T-helper 17 cell (primary cell): ENCODE measurements at regions not wholly inside any gene's neighbourhood (a gene's known extent, or its start where the extent isn't known, plus 50 kb on each side); places are given as distances from the start of the nearest gene placed in this dataset.

Experiments
- ATAC-seq: fragments of 150-1000 bp; cut with Tn5 transposase; 2 replicates; pipeline ENCODE4 v1.10.0; 2021; ENCODE audit warnings: mild to moderate bottlenecking, moderate library complexity
- DNase-seq, 3 donors: peaks; one replicate each; pipeline versions ENCODE4 v3.0.0 to v3.0.0-alpha.2; 2020 to 2021
- H3K9me3 ChIP-seq: one replicate; pipeline ENCODE4 v1.7.0; 2013; ENCODE audit warnings: low read length, mild to moderate bottlenecking; ENCODE audit not compliant: control insufficient read depth, poor library complexity, severe bottlenecking
- H3K27ac Mint-ChIP-seq: one replicate; pipeline ENCODE4 v1.8.0; 2022; ENCODE audit warnings: mild to moderate bottlenecking, moderate library complexity, mixed read lengths
- H3K27me3 Mint-ChIP-seq: one replicate; pipeline ENCODE4 v1.8.0; 2022; ENCODE audit warnings: mixed read lengths
- H3K36me3 Mint-ChIP-seq: one replicate; pipeline ENCODE4 v1.8.0; 2022; ENCODE audit warnings: low read depth, mixed read lengths
- H3K4me1 Mint-ChIP-seq: one replicate; pipeline ENCODE4 v1.8.0; 2022; ENCODE audit warnings: mild to moderate bottlenecking, mixed read lengths
- H3K4me3 Mint-ChIP-seq: one replicate; pipeline ENCODE4 v1.8.0; 2022; ENCODE audit warnings: mild to moderate bottlenecking, moderate library complexity, mixed read lengths

- no peak for ATAC-seq
- Mint-ChIP-seq H3K36me3 (no peaks in the 10 kb centered on the region), H3K4me3 (no peak overlapping the region), H3K4me1 (no peaks in the 10 kb centered on the region), H3K27me3 (no peaks in the 10 kb centered on the region), H3K27ac (no peak overlapping the region)
- no peaks in the 10 kb centered on the region for H3K9me3 ChIP-seq
- no peak for DNase-seq
Observed at GRCh38 chr20:11057624-11058023, 383.8 kb upstream of the JAG1 start.

DNA sequence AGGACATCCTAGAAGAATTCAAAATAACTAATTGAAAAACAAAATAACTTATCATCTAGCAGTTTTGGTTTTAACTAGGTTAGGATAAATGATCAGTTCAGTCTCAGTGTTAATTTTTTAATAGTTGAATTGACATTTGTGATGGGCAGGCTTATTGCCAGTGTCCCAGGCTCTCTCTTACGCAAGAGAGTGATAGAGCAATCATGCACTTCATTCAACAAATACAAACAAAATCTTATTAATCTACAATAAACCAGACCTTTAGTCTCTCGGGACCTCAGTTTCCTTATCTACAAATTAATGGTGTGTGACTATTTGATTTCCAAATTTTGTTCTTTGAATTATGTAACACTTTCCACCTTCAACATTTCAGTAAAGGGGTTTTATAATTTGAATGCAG lies 385.9 kb upstream of the JAG1 start:
- no peak for DNase-seq
- H3K4me1 Mint-ChIP-seq, result no peaks in the 10 kb centered on the region
- H3K4me3 Mint-ChIP-seq, result no peak overlapping the region
- H3K27ac Mint-ChIP-seq, result no peak overlapping the region
- no peaks in the 10 kb centered on the region for H3K36me3 Mint-ChIP-seq
- H3K27me3 Mint-ChIP-seq, result no peaks in the 10 kb centered on the region
- no peak for ATAC-seq
- H3K9me3 ChIP-seq, result no peaks in the 10 kb centered on the region

GRCh38 chr20:11060423-11061185 lies 386.8 kb upstream of the JAG1 start:
- H3K9me3 ChIP-seq, result no peaks in the 10 kb centered on the region
- Mint-ChIP-seq H3K27me3 (no peaks in the 10 kb centered on the region), H3K4me1 (no peaks in the 10 kb centered on the region), H3K27ac (no peak overlapping the region), H3K36me3 (no peaks in the 10 kb centered on the region), H3K4me3 (no peak overlapping the region)
- ATAC-seq (no peak), DNase-seq (no peak)

DNA sequence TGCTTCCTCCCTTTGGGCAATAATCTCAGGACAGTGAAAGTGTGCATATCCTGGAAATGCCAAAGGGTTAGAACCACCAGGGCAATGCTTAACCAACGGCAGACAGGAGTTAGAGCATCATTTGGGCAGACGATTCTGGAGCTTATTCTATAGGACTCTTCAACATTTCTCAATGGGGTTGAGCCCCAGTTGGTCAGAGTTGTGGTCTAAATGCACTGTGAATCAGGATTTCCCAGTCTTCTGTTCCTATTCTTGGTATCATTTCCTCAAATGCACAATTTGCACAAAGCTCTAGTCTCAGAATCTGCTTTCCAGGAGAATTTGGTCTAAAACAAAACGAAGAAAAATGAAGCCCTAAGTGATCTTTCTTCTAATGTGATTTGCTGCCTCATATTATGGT lies 389.6 kb upstream of the JAG1 start:
- no peak for ATAC-seq
- H3K9me3 ChIP-seq, result no peaks in the 10 kb centered on the region
- H3K4me3 Mint-ChIP-seq, result no peak overlapping the region
- H3K27me3 Mint-ChIP-seq, result no peaks in the 10 kb centered on the region
- H3K27ac Mint-ChIP-seq, result no peak overlapping the region
- no peaks in the 10 kb centered on the region for H3K4me1 Mint-ChIP-seq
- H3K36me3 Mint-ChIP-seq, result no peaks in the 10 kb centered on the region
- no peak for DNase-seq

GRCh38 chr20:11064946-11065345 lies 391.1 kb upstream of the JAG1 start:
- H3K9me3 ChIP-seq, result no peaks in the 10 kb centered on the region
- no peak overlapping the region for H3K27ac Mint-ChIP-seq
- H3K4me3 Mint-ChIP-seq, result no peak overlapping the region
- H3K36me3 Mint-ChIP-seq, result no peaks in the 10 kb centered on the region
- no peaks in the 10 kb centered on the region for H3K4me1 Mint-ChIP-seq
- no peak for DNase-seq
- H3K27me3 Mint-ChIP-seq, result no peaks in the 10 kb centered on the region
- ATAC-seq, result no peak

DNA sequence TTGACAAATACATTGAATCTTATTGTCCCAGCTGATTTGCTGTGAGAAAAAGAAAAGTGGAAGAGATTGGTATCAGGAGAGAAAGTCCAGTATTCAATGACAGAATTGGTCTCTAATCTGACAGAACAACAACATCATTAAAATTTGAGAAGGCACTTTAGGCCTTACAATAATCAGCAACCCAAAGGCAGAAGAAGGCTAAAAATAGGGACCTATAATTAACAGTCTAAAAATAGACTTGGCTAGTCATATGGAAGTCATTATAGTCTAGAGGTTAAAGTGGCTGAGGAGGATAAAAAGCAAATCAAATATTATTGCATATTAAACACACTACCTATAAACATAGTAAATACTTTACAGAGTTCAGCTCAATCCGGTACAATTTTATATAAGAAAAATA lies 393.6 kb upstream of the JAG1 start:
- DNase-seq, result no peak
- H3K4me3 Mint-ChIP-seq, result no peak overlapping the region
- ATAC-seq, result no peak
- H3K4me1 Mint-ChIP-seq, result no peaks in the 10 kb centered on the region
- H3K27ac Mint-ChIP-seq, result no peak overlapping the region
- H3K9me3 ChIP-seq, result no peaks in the 10 kb centered on the region
- H3K27me3 Mint-ChIP-seq, result no peaks in the 10 kb centered on the region
- H3K36me3 Mint-ChIP-seq, result no peaks in the 10 kb centered on the region

- no peak overlapping the region for H3K27ac Mint-ChIP-seq
- no peaks in the 10 kb centered on the region for H3K27me3 Mint-ChIP-seq
- ATAC-seq (no peak), DNase-seq (no peak)
- H3K4me1 Mint-ChIP-seq, result no peaks in the 10 kb centered on the region
- H3K36me3 Mint-ChIP-seq, result no peaks in the 10 kb centered on the region
- no peaks in the 10 kb centered on the region for H3K9me3 ChIP-seq
- no peak overlapping the region for H3K4me3 Mint-ChIP-seq
Observed at GRCh38 chr20:11072982-11073381, 399.2 kb upstream of the JAG1 start.

- H3K4me1 Mint-ChIP-seq, result no peaks in the 10 kb centered on the region
- no peak overlapping the region for H3K4me3 Mint-ChIP-seq
- DNase-seq (no peak), ATAC-seq (no peak)
- H3K27ac Mint-ChIP-seq, result no peak overlapping the region
- H3K9me3 ChIP-seq, result no peaks in the 10 kb centered on the region
- no peaks in the 10 kb centered on the region for H3K27me3 Mint-ChIP-seq
- no peaks in the 10 kb centered on the region for H3K36me3 Mint-ChIP-seq
Observed at GRCh38 chr20:11076434-11077105, 402.8 kb upstream of the JAG1 start.

DNA sequence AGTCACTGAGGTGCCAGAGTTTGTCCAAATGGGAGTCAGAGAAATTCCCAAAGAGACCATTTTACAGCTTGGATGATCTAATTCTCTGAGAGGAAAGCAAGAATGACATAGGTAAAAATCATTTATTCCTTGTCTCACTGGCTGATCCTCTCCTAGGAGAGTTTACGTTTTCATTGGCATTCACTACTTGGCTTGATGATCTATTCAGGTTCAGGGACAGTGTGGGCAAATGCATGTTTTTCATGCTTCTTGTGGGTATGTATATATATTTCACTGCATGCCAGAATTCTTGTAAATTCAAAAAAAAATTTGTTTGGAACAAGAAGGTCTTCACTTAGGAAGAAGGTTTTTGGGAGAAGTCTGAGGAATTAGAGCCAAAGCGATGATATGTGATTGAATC lies 403.4 kb upstream of the JAG1 start:
- Mint-ChIP-seq H3K4me1 (no peaks in the 10 kb centered on the region), H3K4me3 (no peak overlapping the region), H3K27me3 (no peaks in the 10 kb centered on the region), H3K27ac (no peak overlapping the region), H3K36me3 (no peaks in the 10 kb centered on the region)
- H3K9me3 ChIP-seq, result no peaks in the 10 kb centered on the region
- no peak for ATAC-seq
- DNase-seq, result no peak

- no peaks in the 10 kb centered on the region for H3K27me3 Mint-ChIP-seq
- H3K4me3 Mint-ChIP-seq, result no peak overlapping the region
- ATAC-seq (no peak), DNase-seq (no peak)
- no peaks in the 10 kb centered on the region for H3K36me3 Mint-ChIP-seq
- H3K27ac Mint-ChIP-seq, result no peak overlapping the region
- H3K9me3 ChIP-seq, result no peaks in the 10 kb centered on the region
- H3K4me1 Mint-ChIP-seq, result no peaks in the 10 kb centered on the region
Observed at GRCh38 chr20:11080010-11080409, 406.2 kb upstream of the JAG1 start.

GRCh38 chr20:11080781-11081377 lies 407.1 kb upstream of the JAG1 start:
- no peak overlapping the region for H3K27ac Mint-ChIP-seq
- DNase-seq (no peak), ATAC-seq (no peak)
- no peak overlapping the region for H3K4me3 Mint-ChIP-seq
- H3K9me3 ChIP-seq, result no peaks in the 10 kb centered on the region
- H3K4me1 Mint-ChIP-seq, result no peaks in the 10 kb centered on the region
- no peaks in the 10 kb centered on the region for H3K27me3 Mint-ChIP-seq
- H3K36me3 Mint-ChIP-seq, result no peaks in the 10 kb centered on the region

DNA sequence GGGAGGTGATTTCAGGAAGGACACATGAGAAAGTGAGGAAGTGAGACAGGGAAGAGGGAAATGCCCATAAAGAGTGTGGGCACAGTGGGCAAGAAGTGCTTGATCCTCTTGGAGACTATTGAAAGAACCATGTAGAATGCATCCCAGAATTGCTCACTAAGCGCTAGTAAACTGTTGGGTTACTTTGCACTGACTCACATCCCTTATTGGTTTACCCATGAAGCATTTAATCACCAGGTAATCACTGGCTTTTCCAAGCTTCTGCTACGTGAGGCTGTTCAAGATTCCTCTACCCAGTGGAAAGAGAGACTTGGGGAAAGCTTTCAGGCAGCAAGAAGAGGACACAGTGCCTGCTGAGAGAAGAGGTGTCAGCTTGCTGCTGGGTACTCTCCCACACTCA lies 410.0 kb upstream of the JAG1 start:
- ATAC-seq, result no peak
- no peak overlapping the region for H3K4me3 Mint-ChIP-seq

GRCh38 chr20:11084508-11084907 lies 410.7 kb upstream of the JAG1 start:
- no peak for ATAC-seq
- H3K9me3 ChIP-seq, result no peaks in the 10 kb centered on the region
- no peaks in the 10 kb centered on the region for H3K36me3 Mint-ChIP-seq
- no peak overlapping the region for H3K27ac Mint-ChIP-seq
- H3K4me3 Mint-ChIP-seq, result no peak overlapping the region
- DNase-seq, result no peak
- no peaks in the 10 kb centered on the region for H3K4me1 Mint-ChIP-seq
- no peaks in the 10 kb centered on the region for H3K27me3 Mint-ChIP-seq

More for the DNA sequence above, 410.0 kb upstream of the JAG1 start:
- DNase-seq, result no peak
- Mint-ChIP-seq H3K4me1 (no peaks in the 10 kb centered on the region), H3K27me3 (no peaks in the 10 kb centered on the region), H3K36me3 (no peaks in the 10 kb centered on the region), H3K27ac (no peak overlapping the region)
- no peaks in the 10 kb centered on the region for H3K9me3 ChIP-seq

DNA sequence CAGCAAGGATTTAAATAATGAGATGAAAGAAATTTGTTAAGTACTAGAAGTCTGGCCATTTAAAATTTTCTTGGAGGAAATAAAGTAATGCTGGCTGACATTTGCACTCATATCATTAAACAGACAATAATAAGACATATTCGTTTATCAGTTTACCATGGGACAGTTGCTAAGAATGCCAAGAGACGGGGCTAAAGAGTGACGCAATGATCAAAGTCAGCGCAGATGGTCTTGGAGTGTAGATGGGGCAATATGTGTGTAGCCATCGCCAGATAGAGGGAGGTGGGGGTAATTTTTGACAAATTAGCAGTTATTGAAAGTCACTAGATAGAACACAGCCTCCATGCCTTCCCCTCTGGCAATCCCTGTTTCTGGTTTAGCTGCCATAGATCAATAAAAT lies 413.2 kb upstream of the JAG1 start:
- H3K4me1 Mint-ChIP-seq, result no peaks in the 10 kb centered on the region

More for the DNA sequence above, 413.2 kb upstream of the JAG1 start:
- no peaks in the 10 kb centered on the region for H3K9me3 ChIP-seq
- H3K27ac Mint-ChIP-seq, result no peak overlapping the region
- H3K4me3 Mint-ChIP-seq, result no peak overlapping the region
- DNase-seq (no peak), ATAC-seq (no peak)
- no peaks in the 10 kb centered on the region for H3K36me3 Mint-ChIP-seq
- H3K27me3 Mint-ChIP-seq, result no peaks in the 10 kb centered on the region
